Mononuclear cell (primary cell): ENCODE measurements at regions not wholly inside any gene's neighbourhood (a gene's known extent, or its start where the extent isn't known, plus 50 kb on each side); places are given as distances from the start of the nearest gene placed in this dataset.

Source experiments
- H3K27me3 ChIP-seq: 2 replicates; pipeline ENCODE4 v1.6.0; 2011; ENCODE audit warnings: low read length, control low read depth; ENCODE audit not compliant: insufficient read depth
- H3K4me1 ChIP-seq: 2 replicates; pipeline ENCODE4 v1.5.1; 2011; ENCODE audit warnings: mild to moderate bottlenecking, low read length, control low read depth; ENCODE audit not compliant: insufficient read depth
- H3K4me3 ChIP-seq: 2 replicates; pipeline ENCODE4 v1.5.1; 2011; ENCODE audit warnings: mild to moderate bottlenecking, low read length, moderate library complexity
- H3K9me3 ChIP-seq: 2 replicates; pipeline ENCODE4 v1.5.1; 2011; ENCODE audit warnings: low read depth, mild to moderate bottlenecking, control low read depth, low read length

- Histone ChIP-seq H3K4me3 (no peak overlapping the region), H3K4me1 (no peaks in the 10 kb centered on the region)
Observed at GRCh38 chr2:64296695-64297346, 152.6 kb upstream of the PELI1 start.

GRCh38 chr2:64298161-64298560 is 153.9 kb upstream of the PELI1 start:
- Histone ChIP-seq H3K27me3 (no peaks in the 10 kb centered on the region), H3K4me1 (no peaks in the 10 kb centered on the region), H3K4me3 (no peak overlapping the region), H3K9me3 (no peaks in the 10 kb centered on the region)

More at GRCh38 chr2:64296695-64297346, 152.6 kb upstream of the PELI1 start:
- H3K27me3 ChIP-seq = no peaks in the 10 kb centered on the region
- H3K9me3 ChIP-seq = no peaks in the 10 kb centered on the region

GRCh38 chr2:64300066-64300465 is 153.9 kb upstream of the LGALSL start:
- H3K4me3 ChIP-seq = no peak overlapping the region
- H3K27me3 ChIP-seq = no peaks in the 10 kb centered on the region
- H3K9me3 ChIP-seq = no peaks in the 10 kb centered on the region
- H3K4me1 ChIP-seq = no peaks in the 10 kb centered on the region

- Histone ChIP-seq H3K4me1 (no peaks in the 10 kb centered on the region), H3K27me3 (no peaks in the 10 kb centered on the region), H3K4me3 (no peak overlapping the region), H3K9me3 (no peaks in the 10 kb centered on the region)
Observed at GRCh38 chr2:64303250-64303649, 150.7 kb upstream of the LGALSL start.

- H3K4me1 ChIP-seq = peaks cover 4% of the 10 kb centered on the region
- no peaks in the 10 kb centered on the region for H3K27me3 ChIP-seq
- H3K4me3 ChIP-seq = no peak overlapping the region
- no peaks in the 10 kb centered on the region for H3K9me3 ChIP-seq
Observed at GRCh38 chr2:64307421-64307820, 146.5 kb upstream of the LGALSL start.

- peaks cover 4% of the 10 kb centered on the region for H3K4me1 ChIP-seq
- H3K9me3 ChIP-seq = no peaks in the 10 kb centered on the region
Observed at GRCh38 chr2:64311191-64311910, 142.6 kb upstream of the LGALSL start.

GRCh38 chr2:64311948-64312621 is 141.9 kb upstream of the LGALSL start:
- Histone ChIP-seq H3K27me3 (no peaks in the 10 kb centered on the region), H3K4me3 (no peak overlapping the region), H3K9me3 (no peaks in the 10 kb centered on the region), H3K4me1 (peaks cover 4% of the 10 kb centered on the region)

More at GRCh38 chr2:64311191-64311910, 142.6 kb upstream of the LGALSL start:
- Histone ChIP-seq H3K4me3 (no peak overlapping the region), H3K27me3 (no peaks in the 10 kb centered on the region)

- H3K27me3 ChIP-seq = no peaks in the 10 kb centered on the region
- no peak overlapping the region for H3K4me3 ChIP-seq
- H3K4me1 ChIP-seq = peaks cover 4% of the 10 kb centered on the region
- H3K9me3 ChIP-seq = no peaks in the 10 kb centered on the region
Observed at GRCh38 chr2:64312622-64313397, 141.2 kb upstream of the LGALSL start.

- no peak overlapping the region for H3K4me3 ChIP-seq
- H3K4me1 ChIP-seq = peaks cover 4% of the 10 kb centered on the region
- H3K27me3 ChIP-seq = no peaks in the 10 kb centered on the region
- no peaks in the 10 kb centered on the region for H3K9me3 ChIP-seq
Observed at GRCh38 chr2:64313398-64313723, 140.6 kb upstream of the LGALSL start.

- Histone ChIP-seq H3K27me3 (no peaks in the 10 kb centered on the region), H3K4me3 (no peak overlapping the region), H3K4me1 (peaks cover 4% of the 10 kb centered on the region), H3K9me3 (no peaks in the 10 kb centered on the region)
Observed at GRCh38 chr2:64315291-64315960, 138.5 kb upstream of the LGALSL start.

GRCh38 chr2:64317707-64318475 is 136.1 kb upstream of the LGALSL start:
- Histone ChIP-seq H3K4me1 (no peaks in the 10 kb centered on the region), H3K27me3 (peaks cover 4% of the 10 kb centered on the region), H3K4me3 (no peak overlapping the region), H3K9me3 (no peaks in the 10 kb centered on the region)

GRCh38 chr2:64318476-64318748 is 135.6 kb upstream of the LGALSL start:
- no peaks in the 10 kb centered on the region for H3K9me3 ChIP-seq
- H3K27me3 ChIP-seq = peaks cover 4% of the 10 kb centered on the region
- H3K4me3 ChIP-seq = no peak overlapping the region
- H3K4me1 ChIP-seq = no peaks in the 10 kb centered on the region

- Histone ChIP-seq H3K27me3 (peaks cover 4% of the 10 kb centered on the region), H3K4me3 (no peak overlapping the region), H3K9me3 (no peaks in the 10 kb centered on the region), H3K4me1 (no peaks in the 10 kb centered on the region)
Observed at GRCh38 chr2:64319896-64320295, 134.1 kb upstream of the LGALSL start.

- no peaks in the 10 kb centered on the region for H3K9me3 ChIP-seq
- peaks cover 4% of the 10 kb centered on the region for H3K27me3 ChIP-seq
- H3K4me1 ChIP-seq = peaks cover 20% of the 10 kb centered on the region
- H3K4me3 ChIP-seq = no peak overlapping the region
Observed at GRCh38 chr2:64322433-64322832, 131.5 kb upstream of the LGALSL start.
